Mesendoderm (in vitro differentiated cells): ENCODE measurements at regions not wholly inside any gene's neighbourhood (a gene's known extent, or its start where the extent isn't known, plus 50 kb on each side); places are given as distances from the start of the nearest gene placed in this dataset.
"Not testable (repeated sequence)": the region's sequence is repeated elsewhere in the genome, so short reads cannot be mapped to it uniquely, and the experiment has no call there.

ENCODE experiments used
- DNase-seq: peaks from one replicate; pipeline ENCODE4 v3.0.0; 2013
- H2AK5ac ChIP-seq: 2 replicates; pipeline ENCODE4 v1.6.1; 2013; ENCODE audit warnings: low read length, inconsistent platforms
- H2BK120ac ChIP-seq: 2 replicates; pipeline ENCODE4 v1.6.1; 2013; ENCODE audit warnings: low read depth, mild to moderate bottlenecking, low read length, moderate library complexity, mixed read lengths
- H2BK15ac ChIP-seq: replicated peaks from 2 replicates; pipeline ENCODE4 v1.6.1; 2013; ENCODE audit warnings: low read depth, mild to moderate bottlenecking, moderate library complexity
- H2BK5ac ChIP-seq: 2 replicates; pipeline ENCODE4 v1.6.1; 2013; ENCODE audit warnings: low read length, inconsistent platforms
- H3K18ac ChIP-seq: 2 replicates; pipeline ENCODE4 v1.6.1; 2013; ENCODE audit warnings: mild to moderate bottlenecking, low read length, mixed read lengths
- H3K23ac ChIP-seq: one replicate; pipeline ENCODE4 v1.6.1; 2013; ENCODE audit warnings: low read length
- H3K27ac ChIP-seq: 2 replicates; pipeline ENCODE4 v1.5.1; 2013; ENCODE audit warnings: low read depth, mild to moderate bottlenecking, inconsistent platforms, low read length, moderate library complexity
- H3K27me3 ChIP-seq: 2 replicates; pipeline ENCODE4 v1.6.1; 2013; ENCODE audit warnings: low read length, control low read depth, mild to moderate bottlenecking, inconsistent platforms; ENCODE audit not compliant: insufficient read depth, poor library complexity
- H3K36me3 ChIP-seq: 2 replicates; pipeline ENCODE4 v1.6.1; 2013; ENCODE audit warnings: low read length, inconsistent platforms; ENCODE audit not compliant: control insufficient read depth, insufficient read depth
- H3K4ac ChIP-seq: one replicate; pipeline ENCODE4 v1.6.1; 2013; ENCODE audit warnings: low read depth, mild to moderate bottlenecking, low read length, moderate library complexity
- H3K4me1 ChIP-seq: 2 replicates; pipeline ENCODE4 v1.6.1; 2013; ENCODE audit warnings: low read depth, low read length, inconsistent platforms; ENCODE audit not compliant: control insufficient read depth
- H3K4me2 ChIP-seq: 2 replicates; pipeline ENCODE4 v1.6.1; 2013; ENCODE audit warnings: low read length
- H3K4me3 ChIP-seq: 2 replicates; pipeline ENCODE4 v1.5.1; 2013; ENCODE audit warnings: mild to moderate bottlenecking, low read length
- H3K56ac ChIP-seq: one replicate; pipeline ENCODE4 v1.6.1; 2013; ENCODE audit warnings: low read length
- H3K79me1 ChIP-seq: 2 replicates; pipeline ENCODE4 v1.6.1; 2013; ENCODE audit warnings: low read length, inconsistent platforms
- H3K79me2 ChIP-seq: 2 replicates; pipeline ENCODE4 v1.6.1; 2013; ENCODE audit warnings: mild to moderate bottlenecking, low read length; ENCODE audit not compliant: control insufficient read depth, insufficient read depth
- H3K9ac ChIP-seq: 2 replicates; pipeline ENCODE4 v1.6.1; 2013; ENCODE audit warnings: low read length, inconsistent platforms
- H4K5ac ChIP-seq: one replicate; pipeline ENCODE4 v1.6.1; 2013; ENCODE audit warnings: low read length
- H4K8ac ChIP-seq: one replicate; pipeline ENCODE4 v1.6.1; 2013; ENCODE audit warnings: low read depth, mild to moderate bottlenecking, control low read depth, low read length, moderate library complexity
- WGBS: extraction: QIAGEN DNeasy Blood & Tissue Kit; methylation state at CpG from one replicate; pipeline ENCODE4 v1.1.7; 2013; ENCODE audit warnings: low lambda C conversion rate, missing lambda C conversion rate; ENCODE audit not compliant: insufficient coverage; ENCODE audit errors: extremely low coverage; 5-methylcytosine and 5-hydroxymethylcytosine counted together

DNA sequence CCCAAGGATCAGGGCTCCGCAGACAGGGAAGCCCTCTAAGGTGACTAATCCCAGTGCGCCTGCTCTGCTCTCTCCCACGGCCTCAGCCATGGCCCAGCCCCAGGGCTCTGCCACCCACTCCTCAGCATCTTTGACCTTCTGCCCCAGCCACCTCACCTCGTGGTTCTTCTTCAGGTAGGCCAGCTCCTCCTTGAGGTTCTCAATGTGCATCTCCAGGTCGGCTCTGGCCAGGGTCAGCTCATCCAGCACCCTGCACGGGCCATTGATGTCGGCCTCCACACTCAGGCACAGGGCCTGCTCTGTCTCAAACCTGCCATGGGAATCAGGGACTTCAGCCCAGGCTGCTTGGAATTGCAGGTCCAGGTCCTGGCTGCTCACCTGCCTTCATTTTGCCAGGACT, 128.4 kb downstream of the TNFRSF13B start:
- H3K79me1 ChIP-seq, H3K56ac ChIP-seq, H3K36me3 ChIP-seq, H3K4me2 ChIP-seq, H2BK5ac ChIP-seq, DNase-seq, H2BK15ac ChIP-seq, H3K4ac ChIP-seq, H3K4me1 ChIP-seq, H3K23ac ChIP-seq, H3K4me3 ChIP-seq, H3K18ac ChIP-seq, H3K9ac ChIP-seq, H4K5ac ChIP-seq, H2AK5ac ChIP-seq, H3K27ac ChIP-seq, H3K27me3 ChIP-seq, H3K79me2 ChIP-seq, H2BK120ac ChIP-seq, H4K8ac ChIP-seq: not testable (repeated sequence)
- no CpG with 5 or more reads among the region's 7 CpGs for WGBS

DNA sequence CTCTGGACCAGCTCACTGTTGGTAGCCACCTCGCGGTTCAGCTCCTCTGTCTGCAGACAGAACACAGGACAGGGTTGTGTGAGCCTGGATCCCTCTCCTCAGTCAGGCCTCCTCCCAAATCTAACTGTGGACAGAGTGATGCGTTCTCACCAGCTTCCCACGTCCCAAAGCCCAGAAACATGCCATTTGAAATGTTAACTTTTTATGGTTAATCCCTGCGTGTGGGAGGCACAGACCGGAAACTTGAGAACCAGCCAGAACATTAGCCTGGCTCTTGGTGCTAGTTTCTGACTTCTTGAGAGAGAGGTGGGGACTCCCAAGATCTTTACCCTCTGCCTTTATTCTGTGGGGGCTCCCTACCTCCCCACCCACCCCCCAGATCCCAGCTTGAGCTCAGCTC, 129.6 kb downstream of the TNFRSF13B start:
- WGBS = no CpG with 5 or more reads among the region's 6 CpGs
- not testable (repeated sequence) for H3K4me2 ChIP-seq, H2BK15ac ChIP-seq, H3K36me3 ChIP-seq, H3K56ac ChIP-seq, H3K9ac ChIP-seq, H3K4me1 ChIP-seq, H3K4me3 ChIP-seq, H3K23ac ChIP-seq, H3K27me3 ChIP-seq, H4K8ac ChIP-seq, H2BK5ac ChIP-seq, H3K27ac ChIP-seq, H3K18ac ChIP-seq, H4K5ac ChIP-seq, H3K4ac ChIP-seq, DNase-seq, H3K79me1 ChIP-seq, H3K79me2 ChIP-seq, H2BK120ac ChIP-seq, H2AK5ac ChIP-seq

DNA sequence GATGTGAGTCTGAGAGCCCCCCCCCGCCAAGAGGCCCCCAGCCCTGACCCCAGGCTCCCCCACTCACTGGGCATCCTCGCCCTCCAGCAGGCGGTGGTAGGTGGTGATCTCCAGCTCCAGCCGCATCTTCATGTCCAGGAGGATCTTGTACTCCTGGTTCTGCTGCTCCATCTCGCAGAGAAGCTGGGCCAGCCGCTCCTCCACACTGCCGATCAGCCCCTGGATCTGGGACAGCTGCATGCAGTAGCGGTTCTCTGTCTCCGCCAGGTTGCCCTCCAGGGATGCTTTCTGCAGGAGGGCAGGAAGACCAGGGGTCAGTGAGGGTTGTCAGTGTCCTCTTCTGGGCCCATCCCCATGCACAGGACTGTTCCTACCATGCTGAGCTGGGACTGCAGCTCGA, 130.0 kb downstream of the TNFRSF13B start:
- H3K18ac ChIP-seq, H4K5ac ChIP-seq, H3K4me3 ChIP-seq, H3K4me1 ChIP-seq, H3K23ac ChIP-seq, H2BK120ac ChIP-seq, H3K27me3 ChIP-seq, H3K4ac ChIP-seq, H4K8ac ChIP-seq, H3K36me3 ChIP-seq, H3K79me1 ChIP-seq, H3K56ac ChIP-seq, H2BK5ac ChIP-seq, H3K27ac ChIP-seq, H3K79me2 ChIP-seq, H3K9ac ChIP-seq, DNase-seq, H2BK15ac ChIP-seq, H3K4me2 ChIP-seq, H2AK5ac ChIP-seq: not testable (repeated sequence)
- no CpG with 5 or more reads among the region's 10 CpGs for WGBS

DNA sequence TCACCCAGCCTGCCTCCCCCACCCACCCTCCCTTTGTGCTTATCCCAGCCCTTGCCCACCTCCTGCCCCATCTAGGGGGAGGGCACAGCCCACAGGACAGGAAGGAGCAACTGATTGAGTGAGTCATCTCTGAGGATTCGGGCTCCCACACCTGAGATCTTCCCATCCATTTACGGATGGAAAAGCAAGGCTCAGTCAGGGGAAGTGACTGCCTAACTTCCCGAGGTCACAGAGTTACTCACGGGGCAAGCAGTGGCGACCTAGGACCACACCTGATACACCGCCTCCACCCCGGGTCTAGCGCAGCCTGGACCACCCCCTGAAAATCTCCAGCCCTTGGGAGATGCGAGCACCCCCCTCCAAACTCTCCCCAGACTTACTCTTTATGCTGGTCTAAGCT, 131.7 kb downstream of the TNFRSF13B start:
- not testable (repeated sequence) for H3K4ac ChIP-seq, H2AK5ac ChIP-seq, H3K79me2 ChIP-seq, H3K4me1 ChIP-seq, H3K27ac ChIP-seq, H3K18ac ChIP-seq, H4K5ac ChIP-seq, H3K56ac ChIP-seq, H3K79me1 ChIP-seq, H3K23ac ChIP-seq, H2BK15ac ChIP-seq, H3K27me3 ChIP-seq, H2BK120ac ChIP-seq, H3K9ac ChIP-seq, H2BK5ac ChIP-seq, H3K36me3 ChIP-seq, H3K4me2 ChIP-seq, DNase-seq, H4K8ac ChIP-seq, H3K4me3 ChIP-seq
- whole genome bisulfite sequencing = no CpG with 5 or more reads among the region's 9 CpGs

DNA sequence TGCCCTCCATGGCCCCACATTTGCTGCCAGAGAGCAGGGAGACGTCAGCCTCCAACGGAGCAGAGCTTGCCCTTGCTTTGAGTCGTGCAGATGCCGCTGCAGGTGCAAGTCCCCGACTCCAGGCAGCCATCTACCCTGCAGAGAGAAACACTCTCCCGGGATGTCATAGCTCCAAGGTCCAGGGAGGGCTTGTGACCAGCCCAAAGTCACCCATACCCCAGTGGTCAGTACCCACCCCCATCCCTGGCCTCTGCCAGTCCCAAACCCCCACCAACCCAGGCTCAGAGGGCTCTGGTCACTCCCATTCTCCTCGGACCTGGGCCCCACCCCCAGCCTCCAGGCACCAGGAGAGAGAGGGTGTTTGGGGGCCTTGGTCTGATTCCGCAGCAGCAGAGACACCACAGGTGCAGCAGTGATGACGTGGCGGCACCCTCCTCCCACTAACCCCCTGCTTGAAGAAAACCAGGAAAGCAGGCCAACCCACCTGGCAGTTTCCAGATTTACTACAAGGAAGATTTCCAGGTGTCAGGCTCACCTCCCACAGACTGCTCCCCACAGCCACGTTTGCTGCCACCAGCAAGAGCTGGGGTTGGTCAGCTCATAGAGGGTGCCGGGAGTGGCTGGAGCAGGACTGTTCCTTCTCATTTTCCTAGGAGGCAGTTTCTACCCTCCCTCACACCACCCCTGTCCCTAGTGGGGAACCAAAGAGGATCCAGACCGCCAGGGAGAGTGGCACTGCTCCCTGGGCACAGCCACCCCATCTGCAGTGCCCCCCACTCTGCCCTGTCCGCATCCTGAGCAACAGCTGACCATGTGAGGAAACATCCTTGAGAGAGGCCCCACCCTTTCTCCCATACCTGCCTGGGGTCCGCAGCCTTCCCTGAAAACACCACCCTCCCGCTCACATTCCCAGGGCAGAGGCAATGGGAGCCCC, 132.4 kb downstream of the TNFRSF13B start:
- not testable (repeated sequence) for H3K27ac ChIP-seq, H3K36me3 ChIP-seq, H3K18ac ChIP-seq, H2BK15ac ChIP-seq, H3K79me1 ChIP-seq, DNase-seq, H2AK5ac ChIP-seq, H3K56ac ChIP-seq, H4K8ac ChIP-seq, H2BK120ac ChIP-seq, H3K9ac ChIP-seq, H4K5ac ChIP-seq, H3K4me1 ChIP-seq, H2BK5ac ChIP-seq, H3K4me3 ChIP-seq, H3K4ac ChIP-seq, H3K23ac ChIP-seq, H3K27me3 ChIP-seq, H3K79me2 ChIP-seq, H3K4me2 ChIP-seq
- WGBS = no CpG with 5 or more reads among the region's 16 CpGs

DNA sequence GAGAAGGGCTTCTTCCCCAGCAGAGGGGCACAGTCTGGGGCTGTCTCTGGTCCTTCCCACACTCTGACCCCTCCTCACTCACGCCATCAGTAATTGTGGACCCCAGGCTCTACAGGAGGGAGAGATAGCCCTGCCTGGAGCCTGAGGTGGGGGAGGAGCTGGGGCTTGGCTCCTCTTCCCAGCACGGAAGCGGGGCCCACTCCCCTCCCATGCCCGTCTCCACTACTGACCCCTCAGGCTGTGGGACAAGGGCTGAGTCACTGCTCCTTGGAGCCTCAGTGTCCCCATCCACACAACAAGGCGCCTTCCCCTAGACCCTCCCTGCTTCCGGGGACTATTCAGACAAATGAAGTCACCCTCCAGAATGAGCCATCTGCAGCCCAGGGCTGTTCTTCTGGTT, 133.1 kb downstream of the TNFRSF13B start:
- not testable (repeated sequence) for H3K4me3 ChIP-seq, H4K8ac ChIP-seq, H2BK5ac ChIP-seq, H4K5ac ChIP-seq, H3K4me1 ChIP-seq, DNase-seq, H3K36me3 ChIP-seq, H3K79me2 ChIP-seq, H3K27me3 ChIP-seq, H3K9ac ChIP-seq, H3K4me2 ChIP-seq, H2BK15ac ChIP-seq, H2AK5ac ChIP-seq, H3K4ac ChIP-seq, H3K18ac ChIP-seq, H3K23ac ChIP-seq, H3K27ac ChIP-seq, H3K56ac ChIP-seq, H2BK120ac ChIP-seq, H3K79me1 ChIP-seq
- no CpG with 5 or more reads among the region's 6 CpGs for WGBS
